ENCODE measurements at regions not wholly inside any gene's neighbourhood (a gene's known extent, or its start where the extent isn't known, plus 50 kb on each side); places are given as distances from the start of the nearest gene placed in this dataset.

- Histone ChIP-seq H3K27ac (ENCODE audit: extremely low read depth, low read depth, low read length) (no peak overlapping the region), H3K9ac (ENCODE audit: insufficient read depth in 1 of 2, low read depth in 2 of 2, low read length in 2 of 2) (no peak overlapping the region), H3K4me2 (ENCODE audit: insufficient read depth, low read length) (no peak overlapping the region), H3K4me3 (no peak overlapping the region), H3K9me3 (replicated peaks; ENCODE audit: control insufficient read depth, insufficient read depth, low read depth, low read length) (no peaks in the 10 kb centered on the region), H3K27me3 (ENCODE audit: control insufficient read depth in 2 of 2, insufficient read depth in 2 of 2, low read length in 2 of 2) (no peaks in the 10 kb centered on the region), H3K36me3 (ENCODE audit: control insufficient read depth, insufficient read depth, low read length) (no peaks in the 10 kb centered on the region), H3K4me1 (replicated peaks in 1 of 2; ENCODE audit: control insufficient read depth in 2 of 2, insufficient read depth in 2 of 2, low read length in 2 of 2) (peaks cover 0 to 19% of the 10 kb centered on the region in 2 experiments; a peak in 3 of 5 replicates), H2AFZ (ENCODE audit: low read depth, low read length) (no peak overlapping the region), H3K9me1 (ENCODE audit: control insufficient read depth, insufficient read depth, low read length) (no peaks in the 10 kb centered on the region), H4K20me1 (replicated peaks; ENCODE audit: control insufficient read depth, insufficient read depth, low read length) (no peaks in the 10 kb centered on the region), H3K79me2 (ENCODE audit: control insufficient read depth, insufficient read depth, low read length) (no peaks in the 10 kb centered on the region; the same call in 2 of the 3 replicates)
- ATAC-seq (no peak), DNase-seq (ENCODE audit: extremely low read depth in 1 of 4, low spot score in 3 of 4) (no peak), FAIRE-seq (no peak)
- intact Hi-C loops (cut with micrococcal nuclease), result no loop called here
- BruUV-seq (replicated peaks), result no TSS peak
- POLR2A ChIA-PET, result no interaction called here
- CTCF ChIA-PET (ENCODE audit: low intra/inter-chr PET ratio), result no interaction called here
- in situ Hi-C loops (cut with MboI), result no loop called here
- 74% methylated on average over 3 of the region's 3 CpGs for WGBS (ENCODE audit: insufficient coverage, low coverage, missing lambda C conversion rate)
- no peak for TF ChIP-seq SIRT6 (IDR thresholded peaks at IDR 0.05; ENCODE audit: low read depth, low read length)
- TF ChIP-seq PHB (CRISPR knock-in tag; IDR thresholded peaks at IDR 0.05), result no peak
- TF ChIP-seq CTCF (IDR thresholded peaks at IDR 0.05 in 2 of 3, conservative IDR thresholded peaks at IDR 0.05 in 1 of 3; ENCODE audit: insufficient read depth in 2 of 3, low read depth in 1 of 3, low read length in 3 of 3), result no peak
- TF ChIP-seq POLR2AphosphoS2 (IDR thresholded peaks at IDR 0.05; ENCODE audit: low read length), result no peak
- TF ChIP-seq CHCHD3 (CRISPR knock-in tag; IDR thresholded peaks at IDR 0.05), result no peak
- no peak for TF ChIP-seq NR4A1 (CRISPR knock-in tag; IDR thresholded peaks at IDR 0.05)
- TF ChIP-seq NR4A1 (tag; IDR thresholded peaks at IDR 0.05), result no peak
- TF ChIP-seq SMARCB1 (IDR thresholded peaks at IDR 0.05; ENCODE audit: insufficient read length, low read depth), result no peak
- TF ChIP-seq CHAMP1 (IDR thresholded peaks at IDR 0.05), result no peak
- TF ChIP-seq C11orf30 (IDR thresholded peaks at IDR 0.05; ENCODE audit: low read depth), result no peak
- TF ChIP-seq RREB1 (CRISPR knock-in tag; IDR thresholded peaks at IDR 0.05), result no peak
- TF ChIP-seq SP2 (IDR thresholded peaks at IDR 0.05; ENCODE audit: extremely low read depth, low read depth, low read length, poor library complexity, severe bottlenecking), result no peak
- no peak for TF ChIP-seq GTF2E2 (tag; IDR thresholded peaks at IDR 0.05)
- no peak for TF ChIP-seq ZC3H4 (CRISPR knock-in tag; IDR thresholded peaks at IDR 0.05; ENCODE audit: borderline replicate concordance)
- TF ChIP-seq TGIF2 (CRISPR knock-in tag; IDR thresholded peaks at IDR 0.05), result no peak
Observed at GRCh38 chrX:124769166-124769565, 422.8 kb downstream of the SH2D1A start.

Measured in K562 (cell line).